ENCODE measurements at regions not wholly inside any gene's neighbourhood (a gene's known extent, or its start where the extent isn't known, plus 50 kb on each side); places are given as distances from the start of the nearest gene placed in this dataset.

DNA sequence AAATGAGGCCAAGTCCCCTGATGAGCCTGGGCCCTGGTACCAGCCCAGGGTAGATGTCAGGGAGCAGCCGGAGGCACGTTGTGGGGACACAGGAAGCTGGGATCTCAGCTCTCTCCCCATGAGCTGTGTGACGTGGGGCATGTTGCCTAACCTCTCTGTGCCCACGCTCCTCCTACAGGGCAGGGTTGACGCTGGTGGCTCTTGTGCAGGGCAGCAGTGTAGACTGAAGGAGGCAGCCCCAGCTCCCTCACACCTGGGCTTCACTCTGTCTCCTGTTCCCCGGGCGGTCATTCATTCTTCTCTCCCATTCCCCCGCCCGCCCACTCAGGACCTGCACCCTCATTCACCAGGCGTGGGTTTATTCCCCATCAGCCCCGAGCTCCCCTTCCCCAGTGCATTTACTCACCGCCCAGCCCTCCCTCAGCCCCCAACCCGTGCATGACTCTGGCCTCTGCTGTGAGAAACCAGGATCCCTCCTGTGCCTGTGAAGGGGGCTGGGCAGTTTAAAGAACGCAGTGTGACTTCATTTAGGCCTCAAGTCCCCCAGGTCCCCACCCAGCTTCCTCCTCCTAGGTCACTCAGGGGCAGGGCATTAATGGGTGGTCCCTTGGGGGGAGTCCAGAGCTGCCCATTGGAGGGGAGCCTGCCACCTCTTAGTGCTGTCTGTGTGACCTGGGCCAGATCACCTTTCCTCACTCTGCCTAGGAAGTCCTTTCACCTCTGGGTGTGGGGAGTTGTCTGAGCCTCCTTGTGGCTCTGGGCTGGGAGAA lies 285.7 kb downstream of the PTPRU start:
- DNase-seq (ENCODE audit: low spot score): no peak

DNA sequence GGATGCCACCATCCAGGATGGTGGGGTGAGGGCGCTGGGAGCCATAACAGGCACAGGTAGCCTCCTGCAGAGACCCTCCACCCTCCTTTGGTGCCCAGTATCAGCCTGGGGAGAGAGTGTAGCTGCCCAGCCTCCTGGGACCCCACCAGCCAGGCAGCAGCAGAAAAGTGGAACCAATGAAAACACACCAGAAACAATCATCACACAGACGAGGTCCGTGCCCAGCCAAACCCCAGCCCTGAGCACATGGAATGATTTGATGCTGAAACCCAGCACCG lies 285.1 kb downstream of the PTPRU start:
- no peak for DNase-seq (ENCODE audit: low spot score)

DNA sequence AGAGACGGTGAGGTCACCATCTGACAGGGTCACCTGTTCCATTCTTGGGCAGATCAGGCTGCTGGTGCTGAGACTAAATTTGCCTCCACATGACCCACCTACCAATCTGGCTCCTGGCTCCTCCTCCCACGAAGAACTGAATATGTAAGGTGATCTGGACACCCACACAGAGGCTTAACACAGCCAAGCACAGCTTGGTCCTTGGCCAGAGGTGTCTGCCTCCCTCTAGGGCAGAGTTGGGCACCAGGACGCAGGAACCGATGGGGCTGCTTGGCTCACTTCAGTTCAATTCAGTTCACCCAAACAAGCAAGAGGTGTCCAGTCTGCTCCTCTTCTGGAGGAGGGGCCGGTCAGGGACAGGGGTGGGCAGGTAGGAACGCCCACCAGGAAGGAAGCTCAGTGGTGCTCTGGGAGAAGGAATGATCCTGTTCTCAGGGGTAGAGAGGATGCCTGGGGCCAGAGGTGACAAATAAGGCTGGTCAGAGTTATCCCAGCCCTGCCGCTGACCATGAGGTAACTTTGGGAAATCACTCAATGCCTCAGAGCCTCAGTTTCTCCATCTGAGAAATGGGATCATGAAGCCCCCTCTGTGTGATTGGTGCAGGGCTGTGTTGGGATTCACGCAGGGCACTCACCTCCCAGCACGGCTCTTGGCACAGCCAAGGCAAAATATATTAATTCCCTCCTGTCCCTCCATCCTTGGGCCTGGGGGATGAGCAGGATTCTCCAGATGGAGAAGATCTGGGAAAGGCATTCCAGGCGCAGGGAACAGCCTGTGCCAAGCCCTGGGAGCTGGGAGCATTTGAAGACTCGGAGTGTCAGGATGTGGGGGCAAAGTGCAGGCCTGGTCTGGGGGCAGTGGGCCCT lies 284.5 kb downstream of the PTPRU start:
- no peak for DNase-seq (ENCODE audit: low spot score)

DNA sequence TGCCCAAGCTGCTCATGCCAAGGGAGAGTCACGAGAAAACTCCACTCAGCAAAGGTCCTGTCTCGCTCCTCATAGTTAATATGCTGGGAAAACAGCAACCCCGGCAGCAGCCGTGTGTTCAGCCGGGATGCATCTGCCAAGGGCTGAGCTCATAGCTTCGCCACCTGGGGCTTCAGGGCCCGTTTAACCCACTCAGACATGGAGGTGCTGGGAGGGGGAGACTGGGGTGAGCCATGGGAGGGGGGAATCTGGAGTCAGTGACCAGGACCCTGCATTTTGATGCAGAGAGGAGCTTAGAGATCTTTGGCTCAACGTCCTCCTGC lies 283.4 kb downstream of the PTPRU start:
- no peak for DNase-seq (ENCODE audit: low spot score)

- no peak for DNase-seq (ENCODE audit: low spot score)
Measured at GRCh38 chr1:29519108-29519787, 282.9 kb downstream of the PTPRU start.

DNA sequence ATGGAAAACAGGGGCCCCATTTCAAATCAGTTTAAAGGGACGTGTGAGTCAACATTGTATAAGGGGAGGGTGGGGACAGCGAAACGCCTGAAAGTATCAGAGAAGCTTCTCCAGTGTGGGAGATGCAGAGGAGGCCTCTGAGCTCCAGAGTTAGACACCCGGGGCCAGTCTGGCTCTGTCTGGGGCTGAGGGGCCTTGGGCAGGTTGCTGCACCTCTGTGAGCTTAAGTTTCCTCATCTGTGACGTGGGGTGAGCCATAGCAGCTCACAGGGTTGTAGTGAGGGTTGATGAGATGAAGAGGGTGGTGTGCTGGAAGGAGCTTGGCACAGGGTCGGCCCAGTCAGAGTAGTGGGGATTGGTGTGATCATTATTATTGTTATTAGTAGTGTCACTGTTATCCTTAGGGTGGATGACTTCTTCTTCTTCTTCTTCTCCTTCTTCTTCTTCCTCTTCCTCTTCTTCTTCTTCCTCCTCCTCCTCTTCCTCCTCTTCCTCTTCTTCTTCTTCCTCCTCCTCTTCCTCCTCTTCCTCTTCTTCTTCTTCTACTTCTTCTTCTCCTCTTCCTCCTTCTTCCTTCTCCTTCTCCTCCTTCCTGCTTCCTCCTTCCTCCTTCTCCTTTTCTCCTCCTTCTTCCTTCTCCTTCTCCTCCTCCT lies 282.0 kb downstream of the PTPRU start:
- DNase-seq (ENCODE audit: low spot score): no peak

DNA sequence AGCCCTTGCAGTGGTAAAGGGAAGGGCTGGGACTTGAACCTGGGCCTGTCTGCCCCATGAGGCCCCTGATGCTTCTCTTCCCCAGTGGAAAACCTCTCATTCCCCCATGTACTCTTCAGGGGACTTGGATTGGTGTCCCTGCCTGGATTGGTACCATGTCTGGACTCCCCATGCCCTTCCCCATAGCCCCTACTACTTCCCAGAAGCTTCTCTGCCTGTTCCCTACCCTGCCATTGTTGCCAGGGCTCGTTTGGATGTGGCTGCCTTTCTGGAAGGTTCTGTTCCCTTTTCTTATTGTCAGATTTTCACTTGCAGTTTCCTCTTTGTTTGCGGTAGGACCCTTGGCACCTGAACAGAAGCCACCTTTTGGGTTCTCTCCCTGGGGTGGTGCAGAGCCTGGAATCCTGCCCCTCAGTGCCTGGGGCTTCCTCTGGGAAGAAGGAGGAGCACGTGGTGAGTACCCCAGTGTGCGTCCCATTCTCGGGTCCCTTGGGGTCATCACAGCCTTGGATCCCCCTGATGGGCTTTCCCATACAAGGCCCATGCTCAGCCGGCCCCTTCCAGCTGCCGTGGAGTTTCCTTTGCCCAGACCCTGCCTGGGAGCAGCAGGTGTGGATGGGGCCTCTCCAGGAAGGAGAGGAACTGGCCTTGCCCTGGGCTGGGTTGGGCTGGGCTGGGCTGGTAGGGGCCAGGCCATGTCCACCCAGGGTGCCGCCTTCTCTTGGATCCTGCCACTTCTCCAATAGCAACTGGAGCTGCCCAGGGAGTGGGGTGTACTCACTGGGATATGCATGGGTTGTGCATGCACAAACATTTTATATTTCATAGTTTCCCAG lies 281.1 kb downstream of the PTPRU start:
- no peak for DNase-seq (ENCODE audit: low spot score)

- no peak for DNase-seq (ENCODE audit: low spot score)
Measured at GRCh38 chr1:29516063-29516820, 279.9 kb downstream of the PTPRU start.

- no peak for DNase-seq (ENCODE audit: low spot score)
Measured at GRCh38 chr1:29515170-29515955, 279.0 kb downstream of the PTPRU start.

GRCh38 chr1:29514361-29515169 lies 278.2 kb downstream of the PTPRU start:
- no peak for DNase-seq (ENCODE audit: low spot score)

DNA sequence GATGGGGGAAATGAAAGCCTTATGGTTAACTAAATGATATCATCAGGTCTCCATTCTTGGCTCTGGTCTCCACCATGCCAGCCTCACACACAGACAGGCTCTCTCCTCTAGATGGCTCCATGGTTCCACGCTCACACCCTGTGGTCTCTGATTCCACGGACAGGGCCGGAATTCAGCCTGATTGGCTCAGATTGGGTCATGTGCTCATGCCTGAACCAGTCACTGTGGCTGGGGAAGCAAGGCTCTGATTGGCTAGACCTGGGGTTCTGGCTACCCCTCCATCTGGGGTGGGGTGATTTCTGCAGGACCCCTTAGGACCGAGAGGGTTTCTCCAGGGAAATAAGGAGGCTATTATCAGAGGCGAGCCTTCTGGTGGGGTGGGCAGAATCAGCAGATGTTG lies 277.0 kb downstream of the PTPRU start:
- DNase-seq (ENCODE audit: low spot score): peak; percentile 77

DNA sequence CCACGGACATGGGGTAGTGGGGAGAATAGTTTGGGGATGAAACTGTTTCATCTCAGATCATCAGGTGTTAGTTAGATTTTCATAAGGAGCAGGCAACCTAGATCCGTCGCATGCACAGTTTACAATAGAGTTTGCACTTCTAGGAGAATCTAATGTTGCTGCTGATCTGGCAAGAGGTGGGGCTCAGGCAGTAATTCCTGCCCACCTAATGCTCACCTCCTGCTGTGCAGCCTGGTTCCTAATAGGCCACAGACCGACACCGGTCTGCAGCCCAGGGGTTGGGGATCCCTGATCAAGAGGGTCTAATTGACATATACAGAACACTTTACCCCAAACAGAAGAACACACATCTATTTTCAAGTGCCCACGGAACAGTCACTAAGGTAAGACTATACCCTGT lies 275.1 kb downstream of the PTPRU start:
- no peak for DNase-seq (ENCODE audit: low spot score)

- DNase-seq (ENCODE audit: low spot score): no peak
Measured at GRCh38 chr1:29508458-29509107, 272.3 kb downstream of the PTPRU start.

GRCh38 chr1:29506678-29507225 lies 270.4 kb downstream of the PTPRU start:
- no peak for DNase-seq (ENCODE audit: low spot score)

GRCh38 chr1:29505532-29506220 lies 269.4 kb downstream of the PTPRU start:
- DNase-seq (ENCODE audit: low spot score): no peak

- DNase-seq (ENCODE audit: low spot score): no peak
Measured at GRCh38 chr1:29504709-29505410, 268.5 kb downstream of the PTPRU start.

DNA sequence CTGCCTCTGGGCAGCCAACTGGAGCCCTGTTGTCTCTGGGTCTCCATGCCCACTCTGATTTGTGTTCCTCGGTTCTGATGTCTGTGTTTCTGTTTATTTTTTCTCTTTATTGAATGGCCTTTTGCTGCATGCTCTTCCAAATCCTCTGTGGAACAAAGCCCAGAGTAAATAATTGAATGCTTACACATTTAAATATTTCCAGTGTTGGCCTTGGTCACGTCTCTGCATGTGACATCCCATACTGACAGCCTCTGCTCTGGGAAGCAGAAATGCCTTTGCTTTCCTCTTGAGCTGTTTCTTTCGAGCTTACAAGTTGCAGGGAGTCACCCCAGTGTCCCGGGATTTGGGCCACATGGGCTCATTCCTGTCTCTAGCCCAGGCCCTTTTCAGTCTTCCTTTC lies 267.9 kb downstream of the PTPRU start:
- no peak for DNase-seq (ENCODE audit: low spot score)

Measured in SK-N-DZ (cell line).